Right lobe of liver (tissue), 6 donors: ENCODE measurements at regions not wholly inside any gene's neighbourhood (a gene's known extent, or its start where the extent isn't known, plus 50 kb on each side); places are given as distances from the start of the nearest gene placed in this dataset.
"Not testable (repeated sequence)": the region's sequence is repeated elsewhere in the genome, so short reads cannot be mapped to it uniquely, and the experiment has no call there.

Experiments
- ATAC-seq, 4 donors: fragments of 200-7000 bp; cut with Tn5 transposase; one replicate each; pipeline ENCODE4 v1.9.1; 2020; ENCODE audit warnings: mild to moderate bottlenecking in 4 of 4, moderate library complexity in 4 of 4
- DNase-seq, 3 donors: peaks; one replicate each; pipeline ENCODE4 v3.0.0-alpha.2; 2020
- H3K27ac ChIP-seq, 3 donors: fragments of 200-600 bp; one replicate each; pipeline ENCODE4 v1.8.0; 2022
- H3K27me3 ChIP-seq, 2 donors: fragments of 200-600 bp; one replicate each; pipeline ENCODE4 v1.8.0; 2022
- H3K36me3 ChIP-seq, 4 donors: fragments of 200-600 bp; sonication (generic) in 1 of 4; one replicate each; pipeline versions ENCODE4 v1.5.1 to v1.8.0; 2017 to 2022; ENCODE audit warnings: control low read depth in 1 of 4
- H3K4me1 ChIP-seq, 4 donors: fragments of 200-600 bp; sonication (generic) in 1 of 4; one replicate each; pipeline versions ENCODE4 v1.5.1 to v1.8.0; 2017 to 2022; ENCODE audit warnings: control low read depth in 1 of 4
- H3K4me3 ChIP-seq, 3 donors: fragments of 200-600 bp; one replicate each; pipeline ENCODE4 v1.8.0; 2022
- H3K9me3 ChIP-seq, 4 donors: fragments of 200-600 bp; sonication (generic) in 1 of 4; one replicate each; pipeline versions ENCODE4 v1.5.1 to v1.8.0; 2017 to 2022; ENCODE audit warnings: control low read depth in 1 of 4
- CTCF ChIP-seq, 4 donors: fragments of 200-600 bp in 3 of 4; fragments of 450-650 bp in 1 of 4; IDR thresholded peaks; one replicate each; pipeline versions ENCODE4 v1.5.1 to v1.8.0; 2016 to 2022; ENCODE audit warnings: antibody characterized with exemption in 4 of 4, mild to moderate bottlenecking in 2 of 4
- POLR2A ChIP-seq: fragments of 450-650 bp; IDR thresholded peaks from one replicate; pipeline ENCODE4 v1.6.1; 2017; ENCODE audit warnings: antibody characterized with exemption, mild to moderate bottlenecking
- WGBS: methylation state at CpG from one replicate; pipeline ENCODE4 v1.1.6; 2018; ENCODE audit warnings: low coverage, low lambda C conversion rate; ENCODE audit not compliant: insufficient coverage; ENCODE audit errors: missing lambda C conversion rate; 5-methylcytosine and 5-hydroxymethylcytosine counted together
- intact Hi-C, 2 donors: fragments of 100-400 bp; cut with DNase I; formaldehyde crosslinking; loops; one replicate each; pipeline versions ENCODE4 v1.11.2 to v1.14.1; 2022
- donor health status: DM: no; HTN: yes; CAD: no.
- donor health status: DM: no; HTN: no; CAD: no.
- donor health status: DM: no; HTN: no; CAD: no.
- donor health status: DM: no; HTN: yes; CAD: no.
- donor health status: DM: no; HTN: yes; CAD: no.

- TF ChIP-seq POLR2A (no peak), CTCF (IDR thresholded peaks at IDR 0.05) (no peak)
These were observed 89.3 kb upstream of the ZNF746 start for GRCh38 chr7:149586646-149587645.

DNA sequence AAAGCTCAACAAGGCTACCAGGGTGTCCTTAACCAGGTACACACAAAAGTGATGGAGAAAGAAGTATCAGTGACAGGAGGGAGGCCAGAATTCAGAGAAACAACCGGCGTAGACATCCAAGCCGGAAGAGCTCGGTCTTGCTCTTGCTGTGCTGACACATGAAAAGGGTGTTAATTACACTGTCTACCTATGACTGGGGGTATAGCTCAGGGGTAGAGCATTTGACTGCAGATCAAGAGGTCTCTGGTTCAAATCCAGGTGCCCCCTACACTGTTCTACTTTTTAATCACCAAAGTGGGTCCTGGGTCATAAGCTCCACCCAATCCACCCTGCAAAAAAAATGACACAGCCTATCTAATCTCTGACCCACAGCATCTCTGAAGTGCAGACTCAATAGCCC, 86.9 kb upstream of the ZNF746 start:
- Histone ChIP-seq H3K36me3 (peaks cover 0 to 9% (median 0%) of the 10 kb centered on the region in 4 donors), H3K9me3 (no peaks in the 10 kb centered on the region), H3K27ac (no peak overlapping the region), H3K27me3 (no peaks in the 10 kb centered on the region), H3K4me3 (no peak overlapping the region), H3K4me1 (no peaks in the 10 kb centered on the region)
- ATAC-seq: no peak
- 100% methylated on average over 4 of the region's 4 CpGs for WGBS
- intact Hi-C loops: no loop called here
- no peak for DNase-seq
- TF ChIP-seq CTCF (IDR thresholded peaks at IDR 0.05) (no peak), POLR2A (no peak)

More at GRCh38 chr7:149586646-149587645, 89.3 kb upstream of the ZNF746 start:
- no peaks in the 10 kb centered on the region for H3K9me3 ChIP-seq
- peaks cover 0 to 12% (median 0%) of the 10 kb centered on the region in 4 donors for H3K36me3 ChIP-seq
- H3K27me3 ChIP-seq: no peaks in the 10 kb centered on the region
- DNase-seq (no peak), ATAC-seq (no peak)
- no peak overlapping the region for H3K4me3 ChIP-seq
- WGBS: 86% methylated on average over 7 of the region's 10 CpGs
- no peak overlapping the region for H3K27ac ChIP-seq
- no peaks in the 10 kb centered on the region for H3K4me1 ChIP-seq
- intact Hi-C loops: no loop called here

DNA sequence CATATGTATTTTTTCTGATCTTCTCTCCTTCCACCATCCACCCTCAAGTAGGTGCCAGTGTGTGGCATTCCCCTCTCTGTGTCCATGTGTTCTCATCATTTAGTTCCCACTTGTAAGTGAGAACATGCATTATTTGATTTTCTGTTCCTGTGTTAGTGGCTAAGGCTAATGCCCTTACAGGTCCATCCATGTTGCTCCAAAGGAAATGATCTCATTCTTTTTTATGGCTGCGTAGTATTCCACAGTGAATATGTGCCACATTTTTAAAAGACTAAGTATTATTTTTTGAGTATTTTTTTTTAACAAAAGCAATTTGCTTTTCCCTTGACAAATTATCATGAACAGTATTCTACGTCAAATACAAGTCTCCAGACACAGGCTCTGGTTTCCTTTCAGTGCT, 86.4 kb upstream of the ZNF746 start:
- intact Hi-C loops: no loop called here
- Histone ChIP-seq H3K27me3 (no peaks in the 10 kb centered on the region), H3K36me3 (peaks cover 0 to 7% (median 0%) of the 10 kb centered on the region in 4 donors), H3K4me1 (no peaks in the 10 kb centered on the region), H3K9me3 (no peaks in the 10 kb centered on the region), H3K4me3 (no peak overlapping the region), H3K27ac (no peak overlapping the region)
- DNase-seq (no peak), ATAC-seq (no peak)
- no peak for TF ChIP-seq POLR2A
- no peak for TF ChIP-seq CTCF (IDR thresholded peaks at IDR 0.05)
- WGBS: 88% methylated on average over 2 of the region's 2 CpGs

GRCh38 chr7:149580328-149580727, 82.7 kb upstream of the ZNF746 start:
- WGBS: 96% methylated on average over 6 of the region's 6 CpGs
- ATAC-seq (no peak), DNase-seq (no peak)
- Histone ChIP-seq H3K4me1 (no peaks in the 10 kb centered on the region), H3K4me3 (no peak overlapping the region), H3K9me3 (no peaks in the 10 kb centered on the region), H3K36me3 (no peaks in the 10 kb centered on the region), H3K27ac (no peak overlapping the region), H3K27me3 (no peaks in the 10 kb centered on the region)
- TF ChIP-seq CTCF (IDR thresholded peaks at IDR 0.05): no peak
- TF ChIP-seq POLR2A: no peak
- intact Hi-C loops: no loop called here

DNA sequence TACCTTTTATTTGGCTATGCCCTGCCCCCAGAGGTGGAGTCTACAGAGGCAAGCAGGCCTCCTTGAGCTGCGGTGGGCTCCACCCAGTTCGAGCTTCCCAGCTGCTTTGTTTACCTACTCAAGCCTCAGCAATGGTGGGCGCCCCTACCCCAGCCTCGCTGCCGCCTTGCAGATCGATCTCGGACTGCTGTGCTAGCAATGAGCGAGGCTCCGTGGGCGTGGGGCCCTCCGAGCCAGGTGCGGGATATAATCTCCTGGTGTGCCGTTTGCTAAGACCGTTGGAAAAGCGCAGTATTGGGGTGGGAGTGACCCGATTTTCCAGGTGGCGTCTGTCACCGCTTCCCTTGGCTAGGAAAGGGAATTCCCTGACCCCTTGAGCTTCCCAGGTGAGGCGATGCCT, 81.8 kb upstream of the ZNF746 start:
- H3K9me3 ChIP-seq, DNase-seq, intact Hi-C loops, H3K27me3 ChIP-seq, H3K4me1 ChIP-seq, H3K4me3 ChIP-seq, H3K36me3 ChIP-seq, H3K27ac ChIP-seq, ATAC-seq: not testable (repeated sequence)
- WGBS: 100% methylated on average over 1 of the region's 19 CpGs

DNA sequence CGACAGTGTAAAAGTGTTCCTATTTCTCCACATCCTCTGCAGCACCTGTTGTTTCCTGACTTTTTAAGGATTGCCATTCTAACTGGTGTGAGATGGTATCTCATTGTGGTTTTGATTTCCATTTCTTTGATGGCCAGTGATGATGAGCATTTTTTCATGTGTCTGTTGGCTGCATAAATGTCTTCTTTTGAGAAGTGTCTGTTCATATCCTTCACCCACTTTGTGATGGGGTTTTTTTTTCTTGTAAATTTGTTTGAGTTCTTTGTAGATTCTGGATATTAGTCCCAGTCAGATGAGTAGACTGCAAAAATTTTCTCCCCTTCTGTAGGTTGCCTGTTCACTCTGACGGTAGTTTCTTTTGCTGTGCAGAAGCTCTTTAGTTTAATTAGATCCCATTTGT, 76.8 kb upstream of the ZNF746 start:
- WGBS: 88% methylated on average over 2 of the region's 2 CpGs
- intact Hi-C loops, ATAC-seq, H3K27ac ChIP-seq, H3K9me3 ChIP-seq, DNase-seq, H3K4me3 ChIP-seq, H3K4me1 ChIP-seq, H3K36me3 ChIP-seq, H3K27me3 ChIP-seq: not testable (repeated sequence)
